T-helper 2 cell treated with Interferon-gamma antibody and Interleukin-4, amounts not matched to agents 5 μg/mL and 100 μg/mL, for 36 hours (primary cell): ENCODE measurements at regions not wholly inside any gene's neighbourhood (a gene's known extent, or its start where the extent isn't known, plus 50 kb on each side); places are given as distances from the start of the nearest gene placed in this dataset.
A peak's percentile ranks its signal among the peaks of the same experiment; 100 is the strongest.

ENCODE experiments used
- DNase-seq: peaks from one replicate; pipeline ENCODE4 v3.0.0; 2021; ENCODE audit warnings: low spot score
- H3K27ac Mint-ChIP-seq: one replicate; pipeline ENCODE4 v1.8.0; 2021; ENCODE audit warnings: mild to moderate bottlenecking, mixed read lengths
- H3K27me3 Mint-ChIP-seq: one replicate; pipeline ENCODE4 v1.8.0; 2021; ENCODE audit warnings: low read depth, mixed read lengths
- H3K36me3 Mint-ChIP-seq: one replicate; pipeline ENCODE4 v1.8.0; 2021; ENCODE audit warnings: low read depth, mixed read lengths
- H3K4me1 Mint-ChIP-seq: one replicate; pipeline ENCODE4 v1.8.0; 2021; ENCODE audit warnings: low read depth, mixed read lengths
- H3K4me3 Mint-ChIP-seq: one replicate; pipeline ENCODE4 v1.8.0; 2022; ENCODE audit warnings: mild to moderate bottlenecking, moderate library complexity, mixed read lengths
- H3K9me3 Mint-ChIP-seq: one replicate; pipeline ENCODE4 v1.8.0; 2021; ENCODE audit warnings: mixed read lengths

DNA sequence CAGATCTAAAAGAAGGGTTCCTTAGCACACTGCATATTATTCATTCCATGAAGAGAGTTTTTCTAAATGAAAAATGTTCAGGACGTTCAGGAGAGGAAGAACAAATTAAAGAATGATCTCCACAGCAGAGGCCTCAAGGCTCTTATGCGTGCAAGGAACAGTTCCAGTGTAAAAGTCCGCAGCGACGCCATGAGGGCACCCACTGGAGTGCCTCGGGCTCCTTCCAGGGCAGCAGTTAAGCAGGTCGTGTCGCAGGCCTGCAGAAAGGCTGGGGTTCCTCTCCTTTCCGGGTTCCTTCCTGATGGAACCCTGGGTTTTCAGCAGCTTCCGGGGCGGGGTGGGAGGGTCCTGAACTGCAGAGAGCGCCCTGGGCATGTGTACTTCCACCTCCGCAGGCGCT is 87.1 kb upstream of the SELENOP start:
- no peak overlapping the region for H3K27ac Mint-ChIP-seq
- no peaks in the 10 kb centered on the region for H3K4me1 Mint-ChIP-seq
- no peaks in the 10 kb centered on the region for H3K9me3 Mint-ChIP-seq
- H3K4me3 Mint-ChIP-seq = no peak overlapping the region
- peaks cover 23% of the 10 kb centered on the region for H3K27me3 Mint-ChIP-seq
- H3K36me3 Mint-ChIP-seq = no peaks in the 10 kb centered on the region
- no peak for DNase-seq

- DNase-seq = no peak
- no peaks in the 10 kb centered on the region for H3K9me3 Mint-ChIP-seq
- no peak overlapping the region for H3K4me3 Mint-ChIP-seq
- no peak overlapping the region for H3K27ac Mint-ChIP-seq
- peaks cover 31% of the 10 kb centered on the region for H3K27me3 Mint-ChIP-seq
- H3K4me1 Mint-ChIP-seq = no peaks in the 10 kb centered on the region
- H3K36me3 Mint-ChIP-seq = no peaks in the 10 kb centered on the region
These were observed 84.8 kb upstream of the SELENOP start for GRCh38 chr5:42896523-42896922.

DNA sequence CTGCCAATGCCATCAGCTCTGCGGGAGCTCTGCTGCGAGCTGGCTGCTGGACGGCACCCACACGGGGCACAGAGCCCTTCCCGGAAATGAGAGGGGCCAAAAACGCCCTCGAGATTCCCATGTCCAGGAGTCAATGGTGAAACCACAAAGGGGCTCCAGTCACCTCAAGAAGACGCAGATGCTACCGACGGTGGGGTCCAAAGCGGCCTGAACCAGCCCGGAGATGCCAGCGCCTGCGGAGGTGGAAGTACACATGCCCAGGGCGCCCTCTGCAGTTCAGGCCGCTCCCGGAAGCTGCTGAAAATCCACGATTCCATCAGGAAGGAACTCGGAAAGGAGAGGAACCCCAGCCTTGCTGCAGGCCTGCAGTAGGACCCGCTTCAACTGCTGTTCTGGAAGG is 82.4 kb upstream of the SELENOP start:
- DNase-seq = no peak
- peaks cover 44% of the 10 kb centered on the region for H3K27me3 Mint-ChIP-seq
- no peak overlapping the region for H3K27ac Mint-ChIP-seq
- no peaks in the 10 kb centered on the region for H3K4me1 Mint-ChIP-seq
- no peak overlapping the region for H3K4me3 Mint-ChIP-seq
- no peaks in the 10 kb centered on the region for H3K36me3 Mint-ChIP-seq
- no peaks in the 10 kb centered on the region for H3K9me3 Mint-ChIP-seq

DNA sequence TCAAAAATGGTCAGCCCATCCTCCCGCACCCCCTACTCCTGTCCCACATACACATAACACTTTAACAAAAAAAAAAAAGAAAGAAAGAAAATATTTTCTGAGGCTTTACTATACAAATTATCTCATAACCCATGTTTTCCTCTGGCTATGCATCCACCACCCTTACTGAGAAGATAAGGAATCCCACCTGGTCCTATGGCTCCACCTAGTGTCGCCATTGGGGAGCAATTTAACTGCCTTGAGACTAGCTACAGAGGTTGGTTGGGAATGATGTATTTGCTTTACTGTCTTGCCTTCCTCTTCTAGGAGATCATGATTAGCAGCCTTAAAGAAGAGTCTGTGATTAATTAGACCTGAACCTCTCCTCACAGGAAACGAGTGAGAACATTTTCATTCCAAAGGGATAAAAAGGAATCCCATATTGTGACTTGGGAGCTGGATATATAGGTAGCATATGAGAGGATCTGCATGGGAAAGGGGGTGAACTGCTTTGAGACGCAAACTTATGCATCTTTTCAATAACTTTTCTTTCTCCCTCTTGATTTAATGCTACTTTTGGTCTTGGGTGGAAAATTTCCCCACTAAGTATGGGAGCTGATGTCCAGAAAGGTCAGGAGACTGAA is 77.7 kb upstream of the SELENOP start:
- Mint-ChIP-seq H3K4me1 (no peaks in the 10 kb centered on the region), H3K36me3 (no peaks in the 10 kb centered on the region), H3K4me3 (no peak overlapping the region), H3K27me3 (peaks cover 28% of the 10 kb centered on the region), H3K27ac (no peak overlapping the region), H3K9me3 (no peaks in the 10 kb centered on the region)
- DNase-seq = peak; percentile 38

DNA sequence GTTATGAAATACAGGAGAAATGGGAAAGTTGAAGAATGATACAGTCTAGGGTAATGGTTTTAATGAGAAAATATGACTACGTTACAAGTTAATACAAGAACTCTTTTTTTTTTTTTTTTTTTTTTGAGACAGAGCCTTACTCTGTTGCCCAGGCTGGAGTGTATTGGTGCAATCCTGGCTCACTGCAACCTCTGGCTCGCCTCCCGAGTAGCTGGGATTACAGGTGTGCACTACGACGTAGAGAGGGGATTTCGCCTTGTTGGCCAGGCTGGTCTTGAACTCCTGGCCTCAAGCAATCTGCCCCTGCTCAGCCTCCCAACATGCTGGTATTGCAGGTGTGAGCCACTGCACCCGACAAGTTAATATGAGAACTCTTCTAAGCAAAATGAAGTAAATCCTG is 77.1 kb upstream of the SELENOP start:
- Mint-ChIP-seq H3K4me1 (no peaks in the 10 kb centered on the region), H3K4me3 (no peak overlapping the region), H3K27ac (no peak overlapping the region), H3K36me3 (no peaks in the 10 kb centered on the region), H3K9me3 (no peaks in the 10 kb centered on the region), H3K27me3 (peaks cover 30% of the 10 kb centered on the region)
- DNase-seq = no peak

- no peaks in the 10 kb centered on the region for H3K9me3 Mint-ChIP-seq
- no peak overlapping the region for H3K4me3 Mint-ChIP-seq
These were observed 75.9 kb upstream of the SELENOP start for GRCh38 chr5:42887575-42887974.

GRCh38 chr5:42887097-42887496 is 75.4 kb upstream of the SELENOP start:
- Mint-ChIP-seq H3K27me3 (peaks cover 29% of the 10 kb centered on the region), H3K4me3 (no peak overlapping the region), H3K9me3 (no peaks in the 10 kb centered on the region), H3K4me1 (no peaks in the 10 kb centered on the region), H3K36me3 (no peaks in the 10 kb centered on the region), H3K27ac (no peak overlapping the region)
- DNase-seq = no peak

More at GRCh38 chr5:42887575-42887974, 75.9 kb upstream of the SELENOP start:
- H3K27ac Mint-ChIP-seq = no peak overlapping the region
- no peak for DNase-seq
- peaks cover 32% of the 10 kb centered on the region for H3K27me3 Mint-ChIP-seq
- H3K4me1 Mint-ChIP-seq = no peaks in the 10 kb centered on the region
- H3K36me3 Mint-ChIP-seq = no peaks in the 10 kb centered on the region

DNA sequence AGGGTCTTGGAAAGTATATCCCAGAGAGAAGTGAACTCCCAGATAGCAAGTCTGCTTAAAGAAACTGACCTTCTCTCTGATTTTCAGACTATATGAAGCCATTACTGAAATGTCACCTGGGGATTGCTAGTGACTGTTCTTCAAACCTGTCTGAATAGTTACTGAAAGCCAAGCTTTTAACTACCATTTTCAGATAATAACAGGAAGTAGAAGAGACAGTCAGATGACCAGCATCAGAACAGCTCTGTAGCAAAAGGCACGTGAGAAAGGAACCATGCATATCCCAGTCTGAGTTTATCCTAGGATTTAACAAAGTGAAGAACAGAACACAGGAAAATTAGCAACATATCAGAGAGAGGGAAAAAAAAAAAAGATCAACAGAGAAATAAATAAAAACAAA is 74.9 kb upstream of the SELENOP start:
- Mint-ChIP-seq H3K36me3 (no peaks in the 10 kb centered on the region), H3K4me3 (no peak overlapping the region), H3K27ac (no peak overlapping the region), H3K27me3 (peaks cover 29% of the 10 kb centered on the region), H3K4me1 (no peaks in the 10 kb centered on the region), H3K9me3 (no peaks in the 10 kb centered on the region)
- no peak for DNase-seq

DNA sequence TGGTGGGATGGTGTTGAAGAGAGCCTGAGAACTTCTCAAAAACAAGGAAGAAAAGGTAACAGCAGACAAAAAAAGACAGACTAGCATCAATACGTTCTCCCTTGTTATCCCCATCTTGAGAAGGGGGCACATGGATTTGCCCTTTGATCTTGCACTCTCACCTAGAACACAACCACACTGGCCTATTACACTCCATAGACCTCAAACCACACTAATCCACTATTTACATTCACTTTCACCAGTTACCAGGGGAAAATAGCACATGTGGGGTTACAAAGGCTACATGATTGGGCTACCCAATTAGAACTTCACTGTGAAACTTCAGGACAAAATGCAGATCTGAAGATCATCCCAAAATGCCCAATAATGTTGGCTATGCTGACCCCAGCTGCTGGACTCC is 72.6 kb upstream of the SELENOP start:
- H3K27ac Mint-ChIP-seq = no peak overlapping the region
- no peaks in the 10 kb centered on the region for H3K4me1 Mint-ChIP-seq
- H3K27me3 Mint-ChIP-seq = peaks cover 18% of the 10 kb centered on the region
- no peak overlapping the region for H3K4me3 Mint-ChIP-seq
- H3K9me3 Mint-ChIP-seq = no peaks in the 10 kb centered on the region
- no peaks in the 10 kb centered on the region for H3K36me3 Mint-ChIP-seq
- DNase-seq = no peak

DNA sequence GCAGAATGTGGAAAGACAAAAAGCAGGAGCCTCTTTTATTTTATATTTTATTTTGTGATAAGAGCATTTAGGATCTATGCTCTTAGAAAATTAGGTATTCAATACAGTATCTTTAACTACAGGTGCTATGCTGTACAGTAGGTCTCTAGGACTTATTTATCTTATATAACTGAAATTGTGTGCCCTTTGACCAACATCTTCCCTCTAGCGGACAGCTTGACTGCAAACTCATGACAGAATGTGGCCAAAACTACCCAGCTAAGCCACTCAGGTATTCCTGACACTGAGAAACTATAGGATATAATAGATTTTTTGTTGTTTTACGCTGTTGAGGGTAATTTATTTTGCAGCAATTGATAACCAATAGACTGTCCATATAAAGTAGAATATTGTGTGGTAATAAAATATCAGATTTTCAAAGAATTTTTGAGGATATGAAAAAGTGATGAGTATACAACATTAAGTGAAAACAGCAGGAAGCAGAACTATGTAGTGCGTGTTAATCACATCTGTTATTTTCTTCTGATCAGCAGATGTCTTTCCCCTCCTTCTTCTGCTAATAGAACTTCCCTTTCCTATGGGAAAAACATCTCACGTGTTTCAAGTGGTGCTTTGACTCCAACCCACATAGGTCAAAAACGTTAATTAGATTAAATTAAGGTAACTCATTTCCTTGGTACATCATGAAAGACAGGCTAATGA is 69.9 kb upstream of the SELENOP start:
- peaks cover 2% of the 10 kb centered on the region for H3K4me1 Mint-ChIP-seq
- H3K36me3 Mint-ChIP-seq = no peaks in the 10 kb centered on the region
- no peak overlapping the region for H3K4me3 Mint-ChIP-seq
- DNase-seq = no peak
- no peaks in the 10 kb centered on the region for H3K9me3 Mint-ChIP-seq
- H3K27me3 Mint-ChIP-seq = peaks cover 13% of the 10 kb centered on the region
- no peak overlapping the region for H3K27ac Mint-ChIP-seq

GRCh38 chr5:42880496-42881150 is 68.9 kb upstream of the SELENOP start:
- no peak overlapping the region for H3K4me3 Mint-ChIP-seq
- peaks cover 9% of the 10 kb centered on the region for H3K4me1 Mint-ChIP-seq
- H3K27me3 Mint-ChIP-seq = peaks cover 13% of the 10 kb centered on the region
- H3K27ac Mint-ChIP-seq = no peak overlapping the region
- H3K9me3 Mint-ChIP-seq = no peaks in the 10 kb centered on the region
- H3K36me3 Mint-ChIP-seq = no peaks in the 10 kb centered on the region
- no peak for DNase-seq

- H3K27ac Mint-ChIP-seq = no peak overlapping the region
- no peak overlapping the region for H3K4me3 Mint-ChIP-seq
- peaks cover 10% of the 10 kb centered on the region for H3K4me1 Mint-ChIP-seq
- peaks cover 13% of the 10 kb centered on the region for H3K27me3 Mint-ChIP-seq
- DNase-seq = no peak
- H3K9me3 Mint-ChIP-seq = no peaks in the 10 kb centered on the region
- no peaks in the 10 kb centered on the region for H3K36me3 Mint-ChIP-seq
These were observed 67.6 kb upstream of the SELENOP start for GRCh38 chr5:42879291-42879690.

DNA sequence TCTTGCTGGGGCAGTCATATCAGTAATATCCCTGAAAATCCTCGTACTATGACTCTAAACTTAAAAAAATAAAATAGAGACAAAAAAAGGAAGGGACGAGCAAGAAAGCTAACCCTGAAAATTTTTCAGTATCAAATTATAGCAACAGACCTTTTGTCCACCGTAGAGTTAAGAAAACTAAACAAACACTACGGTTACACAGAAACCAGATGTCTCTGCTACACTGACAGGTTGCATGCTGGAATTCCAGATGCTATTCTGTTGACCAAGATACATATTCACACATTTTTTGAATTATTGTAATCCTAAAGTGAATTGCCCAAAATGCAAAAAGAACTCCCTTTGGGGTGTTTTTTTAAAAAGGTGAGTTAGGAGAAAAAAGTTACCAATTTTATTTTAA is 66.9 kb upstream of the SELENOP start:
- DNase-seq = no peak
- H3K4me1 Mint-ChIP-seq = peaks cover 10% of the 10 kb centered on the region
- no peak overlapping the region for H3K4me3 Mint-ChIP-seq
- H3K27me3 Mint-ChIP-seq = peaks cover 13% of the 10 kb centered on the region
- H3K9me3 Mint-ChIP-seq = no peaks in the 10 kb centered on the region
- H3K27ac Mint-ChIP-seq = no peak overlapping the region
- H3K36me3 Mint-ChIP-seq = no peaks in the 10 kb centered on the region

GRCh38 chr5:42878041-42878440 is 66.3 kb upstream of the SELENOP start:
- Mint-ChIP-seq H3K27ac (no peak overlapping the region), H3K4me1 (peaks cover 10% of the 10 kb centered on the region), H3K27me3 (peaks cover 13% of the 10 kb centered on the region), H3K36me3 (no peaks in the 10 kb centered on the region), H3K4me3 (no peak overlapping the region), H3K9me3 (no peaks in the 10 kb centered on the region)
- no peak for DNase-seq
